Right lobe of liver (tissue), 6 donors: ENCODE measurements at regions not wholly inside any gene's neighbourhood (a gene's known extent, or its start where the extent isn't known, plus 50 kb on each side); places are given as distances from the start of the nearest gene placed in this dataset.

Source experiments
- ATAC-seq, 4 donors: fragments of 200-7000 bp; cut with Tn5 transposase; one replicate each; pipeline ENCODE4 v1.9.1; 2020; ENCODE audit warnings: mild to moderate bottlenecking in 4 of 4, moderate library complexity in 4 of 4
- DNase-seq, 3 donors: peaks; one replicate each; pipeline ENCODE4 v3.0.0-alpha.2; 2020
- H3K27ac ChIP-seq, 3 donors: fragments of 200-600 bp; one replicate each; pipeline ENCODE4 v1.8.0; 2022
- H3K27me3 ChIP-seq, 2 donors: fragments of 200-600 bp; one replicate each; pipeline ENCODE4 v1.8.0; 2022
- H3K36me3 ChIP-seq, 4 donors: fragments of 200-600 bp; sonication (generic) in 1 of 4; one replicate each; pipeline versions ENCODE4 v1.5.1 to v1.8.0; 2017 to 2022; ENCODE audit warnings: control low read depth in 1 of 4
- H3K4me1 ChIP-seq, 4 donors: fragments of 200-600 bp; sonication (generic) in 1 of 4; one replicate each; pipeline versions ENCODE4 v1.5.1 to v1.8.0; 2017 to 2022; ENCODE audit warnings: control low read depth in 1 of 4
- H3K4me3 ChIP-seq, 3 donors: fragments of 200-600 bp; one replicate each; pipeline ENCODE4 v1.8.0; 2022
- H3K9me3 ChIP-seq, 4 donors: fragments of 200-600 bp; sonication (generic) in 1 of 4; one replicate each; pipeline versions ENCODE4 v1.5.1 to v1.8.0; 2017 to 2022; ENCODE audit warnings: control low read depth in 1 of 4
- CTCF ChIP-seq, 4 donors: fragments of 200-600 bp in 3 of 4; fragments of 450-650 bp in 1 of 4; IDR thresholded peaks; one replicate each; pipeline versions ENCODE4 v1.5.1 to v1.8.0; 2016 to 2022; ENCODE audit warnings: antibody characterized with exemption in 4 of 4, mild to moderate bottlenecking in 2 of 4
- POLR2A ChIP-seq: fragments of 450-650 bp; IDR thresholded peaks from one replicate; pipeline ENCODE4 v1.6.1; 2017; ENCODE audit warnings: antibody characterized with exemption, mild to moderate bottlenecking
- WGBS: methylation state at CpG from one replicate; pipeline ENCODE4 v1.1.6; 2018; ENCODE audit warnings: low coverage, low lambda C conversion rate; ENCODE audit not compliant: insufficient coverage; ENCODE audit errors: missing lambda C conversion rate; 5-methylcytosine and 5-hydroxymethylcytosine counted together
- intact Hi-C, 2 donors: fragments of 100-400 bp; cut with DNase I; formaldehyde crosslinking; loops; one replicate each; pipeline versions ENCODE4 v1.11.2 to v1.14.1; 2022
- donor health status: DM: no; HTN: yes; CAD: no.
- donor health status: DM: no; HTN: no; CAD: no.
- donor health status: DM: no; HTN: no; CAD: no.
- donor health status: DM: no; HTN: yes; CAD: no.
- donor health status: DM: no; HTN: yes; CAD: no.

GRCh38 chrX:87397103-87397886 lies 120.3 kb upstream of the KLHL4 start:
- intact Hi-C loops = no loop called here
- ATAC-seq (no peak), DNase-seq (no peak)
- no peaks in the 10 kb centered on the region for H3K27me3 ChIP-seq
- 37% methylated on average over 2 of the region's 2 CpGs for WGBS
- H3K4me3 ChIP-seq = no peak overlapping the region
- no peaks in the 10 kb centered on the region for H3K4me1 ChIP-seq
- TF ChIP-seq POLR2A = no peak
- TF ChIP-seq CTCF (IDR thresholded peaks at IDR 0.05) = no peak
- no peaks in the 10 kb centered on the region for H3K9me3 ChIP-seq
- H3K36me3 ChIP-seq = no peaks in the 10 kb centered on the region
- H3K27ac ChIP-seq = no peak overlapping the region

GRCh38 chrX:87402256-87402655 lies 115.3 kb upstream of the KLHL4 start:
- no peak for TF ChIP-seq CTCF (IDR thresholded peaks at IDR 0.05)
- TF ChIP-seq POLR2A = no peak
- ATAC-seq = no peak
- no peak overlapping the region for H3K4me3 ChIP-seq
- no peaks in the 10 kb centered on the region for H3K4me1 ChIP-seq
- no peaks in the 10 kb centered on the region for H3K9me3 ChIP-seq
- DNase-seq = no peak
- no peaks in the 10 kb centered on the region for H3K27me3 ChIP-seq
- no peak overlapping the region for H3K27ac ChIP-seq
- WGBS = 24% methylated on average over 1 of the region's 1 CpG
- intact Hi-C loops = no loop called here
- no peaks in the 10 kb centered on the region for H3K36me3 ChIP-seq

- TF ChIP-seq CTCF (IDR thresholded peaks at IDR 0.05) (no peak), POLR2A (no peak)
- Histone ChIP-seq H3K9me3 (no peaks in the 10 kb centered on the region), H3K27ac (no peak overlapping the region), H3K36me3 (no peaks in the 10 kb centered on the region), H3K4me3 (no peak overlapping the region), H3K27me3 (no peaks in the 10 kb centered on the region), H3K4me1 (no peaks in the 10 kb centered on the region)
- ATAC-seq (no peak), DNase-seq (no peak)
- 45% methylated on average over 4 of the region's 4 CpGs for WGBS
- intact Hi-C loops = no loop called here
These were observed 114.1 kb upstream of the KLHL4 start for GRCh38 chrX:87403551-87403950.

- TF ChIP-seq CTCF (IDR thresholded peaks at IDR 0.05) = no peak
- no peak for TF ChIP-seq POLR2A
- peak in 2 of 3 donors; percentile 43 to 71 for DNase-seq
- H3K4me1 ChIP-seq = no peaks in the 10 kb centered on the region
- intact Hi-C loops = no loop called here
- no peaks in the 10 kb centered on the region for H3K9me3 ChIP-seq
- WGBS = 29% methylated on average over 5 of the region's 7 CpGs
- no peak overlapping the region for H3K4me3 ChIP-seq
- H3K27ac ChIP-seq = no peak overlapping the region
- H3K36me3 ChIP-seq = no peaks in the 10 kb centered on the region
- peak; percentile 60 to 98 (median 82) for ATAC-seq
- no peaks in the 10 kb centered on the region for H3K27me3 ChIP-seq
These were observed 108.3 kb upstream of the KLHL4 start for GRCh38 chrX:87409113-87409841.
